ENCODE measurements at regions not wholly inside any gene's neighbourhood (a gene's known extent, or its start where the extent isn't known, plus 50 kb on each side); places are given as distances from the start of the nearest gene placed in this dataset.

GRCh38 chr11:134607963-134608750, 196.1 kb upstream of the B3GAT1 start:
- no peak for ATAC-seq
- no peak for TF ChIP-seq ZNF70 (CRISPR knock-in tag; IDR thresholded peaks at IDR 0.05)
- TF ChIP-seq ARNTL (CRISPR knock-in tag; IDR thresholded peaks at IDR 0.05; ENCODE audit: borderline replicate concordance, low read depth): no peak
- TF ChIP-seq ZNF565 (CRISPR knock-in tag; conservative IDR thresholded peaks at IDR 0.05; ENCODE audit: low read depth): no peak
- no peak for TF ChIP-seq ZFP30 (CRISPR knock-in tag; IDR thresholded peaks at IDR 0.05)
- TF ChIP-seq TSHZ2 (CRISPR knock-in tag; IDR thresholded peaks at IDR 0.05): no peak
- no peak for TF ChIP-seq POU6F1 (CRISPR knock-in tag; IDR thresholded peaks at IDR 0.05; ENCODE audit: borderline replicate concordance, low read depth)
- TF ChIP-seq TOX (CRISPR knock-in tag; IDR thresholded peaks at IDR 0.05; ENCODE audit: borderline replicate concordance): no peak
- TF ChIP-seq PPARA (CRISPR knock-in tag; IDR thresholded peaks at IDR 0.05; ENCODE audit: borderline replicate concordance): no peak
- no peak for TF ChIP-seq SNAI2 (CRISPR knock-in tag; IDR thresholded peaks at IDR 0.05)
- TF ChIP-seq OSR1 (CRISPR knock-in tag; IDR thresholded peaks at IDR 0.05): no peak
- no peak for TF ChIP-seq CSDC2 (CRISPR knock-in tag; IDR thresholded peaks at IDR 0.05)
- no peak for TF ChIP-seq ZNF8 (CRISPR knock-in tag; IDR thresholded peaks at IDR 0.05)
- TF ChIP-seq PATZ1 (CRISPR knock-in tag; IDR thresholded peaks at IDR 0.05; ENCODE audit: borderline replicate concordance): no peak
- no peak for TF ChIP-seq GLIS3 (CRISPR knock-in tag; IDR thresholded peaks at IDR 0.05)

- ATAC-seq: no peak
- TF ChIP-seq CREB5 (CRISPR knock-in tag; IDR thresholded peaks at IDR 0.05; ENCODE audit: low read depth): no peak
These were observed 194.2 kb upstream of the B3GAT1 start for GRCh38 chr11:134606251-134606650.

GRCh38 chr11:134604886-134605285, 192.8 kb upstream of the B3GAT1 start:
- ATAC-seq: no peak
- no peak for TF ChIP-seq PPARA (CRISPR knock-in tag; IDR thresholded peaks at IDR 0.05; ENCODE audit: borderline replicate concordance)
- no peak for TF ChIP-seq ZFP30 (CRISPR knock-in tag; IDR thresholded peaks at IDR 0.05)
- no peak for TF ChIP-seq CSRNP3 (CRISPR knock-in tag; IDR thresholded peaks at IDR 0.05)
- TF ChIP-seq ARNTL (CRISPR knock-in tag; IDR thresholded peaks at IDR 0.05; ENCODE audit: borderline replicate concordance, low read depth): no peak
- no peak for TF ChIP-seq ZC3H10 (CRISPR knock-in tag; IDR thresholded peaks at IDR 0.05)
- TF ChIP-seq ESRRG (CRISPR knock-in tag; IDR thresholded peaks at IDR 0.05): no peak
- TF ChIP-seq ZNF565 (CRISPR knock-in tag; conservative IDR thresholded peaks at IDR 0.05; ENCODE audit: low read depth): no peak
- no peak for TF ChIP-seq POU6F1 (CRISPR knock-in tag; IDR thresholded peaks at IDR 0.05; ENCODE audit: borderline replicate concordance, low read depth)
- TF ChIP-seq CREB5 (CRISPR knock-in tag; IDR thresholded peaks at IDR 0.05; ENCODE audit: low read depth): no peak
- no peak for TF ChIP-seq ZNF70 (CRISPR knock-in tag; IDR thresholded peaks at IDR 0.05)
- TF ChIP-seq BACH2 (CRISPR knock-in tag; IDR thresholded peaks at IDR 0.05; ENCODE audit: borderline replicate concordance): no peak
- no peak for TF ChIP-seq SNAI2 (CRISPR knock-in tag; IDR thresholded peaks at IDR 0.05)
- no peak for TF ChIP-seq TOX (CRISPR knock-in tag; IDR thresholded peaks at IDR 0.05; ENCODE audit: borderline replicate concordance)
- no peak for TF ChIP-seq OSR1 (CRISPR knock-in tag; IDR thresholded peaks at IDR 0.05)
- TF ChIP-seq GLIS3 (CRISPR knock-in tag; IDR thresholded peaks at IDR 0.05): no peak
- TF ChIP-seq ZFP3 (CRISPR knock-in tag; IDR thresholded peaks at IDR 0.05): no peak
- no peak for TF ChIP-seq ZNF8 (CRISPR knock-in tag; IDR thresholded peaks at IDR 0.05)
- no peak for TF ChIP-seq ISL1 (CRISPR knock-in tag; IDR thresholded peaks at IDR 0.05)
